ENCODE measurements at regions not wholly inside any gene's neighbourhood (a gene's known extent, or its start where the extent isn't known, plus 50 kb on each side); places are given as distances from the start of the nearest gene placed in this dataset.

DNA sequence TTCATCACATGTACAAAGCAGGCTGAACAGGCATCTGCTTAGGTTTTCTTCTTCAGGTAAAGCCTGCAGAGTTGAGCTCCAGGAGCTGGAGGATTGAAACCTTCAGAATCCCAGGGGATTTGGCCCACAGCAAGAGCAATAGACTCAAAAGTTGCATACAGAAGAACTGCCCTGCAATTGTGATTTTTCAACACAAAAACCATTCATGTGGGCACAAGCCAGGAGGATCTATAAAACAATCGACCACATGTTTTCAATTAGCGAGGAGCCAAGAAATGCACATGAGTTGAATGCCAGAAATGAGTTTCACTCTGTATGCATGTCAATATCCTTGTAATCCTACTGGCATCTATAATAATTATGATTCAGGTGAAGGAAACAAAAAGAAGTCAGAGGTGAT, 576.4 kb downstream of the HDGFL1 start:
- no peak for DNase-seq (ENCODE audit: low spot score)

GRCh38 chr6:23154159-23154558, 584.8 kb downstream of the HDGFL1 start:
- no peak for DNase-seq (ENCODE audit: low spot score)

GRCh38 chr6:23170049-23170448, 600.7 kb downstream of the HDGFL1 start:
- DNase-seq (ENCODE audit: low spot score) = no peak

DNA sequence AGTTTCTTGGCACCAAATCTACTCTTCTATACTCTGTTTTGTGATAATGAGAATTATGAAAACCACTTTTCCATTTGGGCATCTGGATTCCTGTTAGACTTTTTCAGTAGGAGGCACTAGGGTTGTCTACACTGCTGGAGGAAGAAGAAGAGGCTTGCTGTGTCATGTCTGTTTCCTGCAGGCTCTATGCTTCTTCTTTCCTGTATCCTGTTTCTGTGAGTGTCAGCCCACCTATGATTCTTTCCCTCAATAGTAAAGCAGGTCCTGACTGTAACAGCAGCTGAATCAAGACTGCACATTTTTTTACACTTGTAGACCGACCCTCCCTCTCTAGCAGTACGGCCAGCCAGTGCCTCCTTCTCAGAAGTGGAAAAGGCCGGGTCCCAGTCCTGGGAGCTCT, 603.9 kb downstream of the HDGFL1 start:
- DNase-seq (ENCODE audit: low spot score) = no peak

- peak; percentile 15 for DNase-seq (ENCODE audit: low spot score)
These were observed 605.5 kb downstream of the HDGFL1 start for GRCh38 chr6:23174781-23175361.

- DNase-seq (ENCODE audit: low spot score) = no peak
These were observed 606.0 kb downstream of the HDGFL1 start for GRCh38 chr6:23175391-23175790.

- DNase-seq (ENCODE audit: low spot score) = no peak
These were observed 607.1 kb downstream of the HDGFL1 start for GRCh38 chr6:23176471-23176870.

- no peak for DNase-seq (ENCODE audit: low spot score)
These were observed 607.5 kb downstream of the HDGFL1 start for GRCh38 chr6:23176883-23177282.

DNA sequence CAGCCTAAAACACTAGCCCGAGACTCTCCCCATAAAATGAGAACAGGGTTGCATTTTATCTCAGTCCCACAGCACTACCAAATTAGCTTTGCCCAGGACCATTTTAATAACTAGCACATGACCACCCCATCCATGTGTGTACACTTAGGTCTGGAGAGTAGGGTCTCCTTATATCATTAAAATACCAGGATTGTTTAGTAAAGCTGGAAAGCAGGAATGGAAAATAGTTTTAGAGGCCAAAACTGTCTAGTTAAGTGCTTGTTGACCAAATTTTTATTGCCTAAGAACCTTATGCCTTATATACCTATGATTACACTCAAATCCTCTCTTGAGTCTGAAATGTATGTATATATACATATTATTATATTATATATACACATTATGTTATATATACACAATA, 608.4 kb downstream of the HDGFL1 start:
- no peak for DNase-seq (ENCODE audit: low spot score)

GRCh38 chr6:23179994-23180393, 610.6 kb downstream of the HDGFL1 start:
- no peak for DNase-seq (ENCODE audit: low spot score)

DNA sequence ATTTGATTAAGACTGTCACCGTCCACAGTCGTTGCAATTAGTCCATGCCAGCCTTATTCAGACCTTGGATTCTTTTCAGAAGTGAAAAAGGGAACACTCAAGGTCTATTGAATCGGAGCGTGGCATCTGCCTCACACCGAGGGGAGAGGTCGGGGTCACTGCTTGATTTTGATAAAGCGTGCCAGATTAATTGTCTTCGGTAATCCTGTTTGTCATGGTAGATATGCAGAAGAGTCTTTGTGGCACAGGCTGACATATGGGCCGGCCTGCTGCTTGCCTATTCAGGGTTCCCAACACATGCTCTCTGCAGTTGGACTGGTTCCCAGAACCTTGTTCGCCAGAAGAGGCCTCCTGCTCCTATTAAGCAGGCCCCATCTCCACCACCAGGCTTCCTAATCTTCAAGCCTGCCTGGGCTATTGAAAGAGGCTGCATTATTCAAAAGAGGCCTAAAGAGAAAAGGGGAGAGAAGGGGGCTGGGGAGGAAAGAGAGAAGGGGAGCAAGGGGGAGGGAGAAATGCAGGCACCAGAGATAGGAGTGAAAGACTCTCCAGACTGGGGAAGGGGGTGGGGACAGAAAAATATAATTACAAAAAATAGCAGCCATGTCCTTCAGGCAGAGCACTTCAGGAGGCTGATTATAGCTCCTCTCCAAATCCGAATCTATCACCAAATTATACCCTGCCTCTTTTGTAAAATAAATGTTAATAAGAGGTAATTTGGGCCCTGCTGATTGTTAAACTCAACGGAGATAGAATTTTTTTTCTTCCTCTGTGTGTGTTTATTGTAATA, 611.3 kb downstream of the HDGFL1 start:
- DNase-seq (ENCODE audit: low spot score) = no peak

- no peak for DNase-seq (ENCODE audit: low spot score)
These were observed 612.2 kb downstream of the HDGFL1 start for GRCh38 chr6:23181356-23182110.

- no peak for DNase-seq (ENCODE audit: low spot score)
These were observed 614.5 kb downstream of the HDGFL1 start for GRCh38 chr6:23183846-23184245.

- no peak for DNase-seq (ENCODE audit: low spot score)
These were observed 615.0 kb downstream of the HDGFL1 start for GRCh38 chr6:23184351-23184750.

DNA sequence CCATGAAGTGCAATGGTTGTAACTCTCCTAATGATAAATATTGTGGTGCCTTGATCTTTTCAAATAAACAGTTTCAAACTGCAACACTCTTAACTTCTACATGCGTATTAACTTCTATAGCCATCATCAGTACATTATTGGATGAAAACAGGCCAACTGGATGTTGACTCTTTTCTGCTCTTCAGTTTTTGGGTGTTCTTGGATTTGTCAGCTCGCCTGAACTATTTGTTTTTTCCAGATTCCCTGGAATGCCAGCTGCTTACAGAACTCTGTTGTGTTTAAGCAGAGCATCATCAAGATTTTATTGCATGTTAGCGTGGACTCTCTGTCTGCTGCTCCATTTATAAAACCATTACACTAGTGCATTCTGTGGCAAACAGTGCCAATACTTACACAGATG, 626.1 kb downstream of the HDGFL1 start:
- no peak for DNase-seq (ENCODE audit: low spot score)

GRCh38 chr6:23199541-23199940, 630.2 kb downstream of the HDGFL1 start:
- no peak for DNase-seq (ENCODE audit: low spot score)

GRCh38 chr6:23200946-23201345, 631.6 kb downstream of the HDGFL1 start:
- DNase-seq (ENCODE audit: low spot score) = no peak

- DNase-seq (ENCODE audit: low spot score) = no peak
These were observed 632.8 kb downstream of the HDGFL1 start for GRCh38 chr6:23202207-23202606.

DNA sequence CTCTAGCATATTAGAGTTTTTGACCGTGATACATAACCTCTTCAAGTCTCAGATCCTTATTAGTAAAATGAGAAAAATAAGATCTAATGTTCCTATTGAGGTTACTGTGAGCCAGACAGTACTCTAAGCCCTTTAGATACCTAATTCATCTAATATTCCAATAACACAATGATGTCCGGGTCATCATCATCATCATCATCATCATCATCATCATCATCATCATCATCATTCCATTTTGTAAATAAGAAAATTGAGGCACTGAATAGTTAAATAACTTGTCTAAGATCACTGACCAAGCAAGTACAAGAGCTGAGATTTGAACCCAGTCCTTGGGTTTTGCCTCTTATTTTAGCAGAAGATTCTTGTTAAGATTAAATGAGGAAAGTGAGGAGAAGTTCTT, 643.0 kb downstream of the HDGFL1 start:
- DNase-seq (ENCODE audit: low spot score) = no peak

DNA sequence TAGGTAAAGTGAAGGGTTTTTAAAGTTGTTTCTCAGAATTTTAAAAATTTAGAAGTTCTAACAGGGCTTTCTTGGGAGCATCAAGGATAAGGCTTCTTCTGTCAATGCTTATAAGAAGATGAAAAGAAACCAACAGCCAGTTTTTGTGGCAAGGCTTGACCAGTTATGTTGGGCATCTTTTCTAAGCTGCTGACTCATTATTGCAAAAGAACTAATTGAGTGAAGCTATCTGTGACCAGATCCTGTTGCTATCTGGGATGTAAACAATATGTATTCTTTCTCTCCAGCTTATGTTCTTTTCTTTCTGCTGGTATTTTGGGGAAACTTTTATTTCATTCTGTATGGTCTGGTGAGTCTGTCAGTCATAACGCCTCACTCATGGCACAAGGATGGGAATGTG, 643.8 kb downstream of the HDGFL1 start:
- DNase-seq (ENCODE audit: low spot score) = no peak

DNA sequence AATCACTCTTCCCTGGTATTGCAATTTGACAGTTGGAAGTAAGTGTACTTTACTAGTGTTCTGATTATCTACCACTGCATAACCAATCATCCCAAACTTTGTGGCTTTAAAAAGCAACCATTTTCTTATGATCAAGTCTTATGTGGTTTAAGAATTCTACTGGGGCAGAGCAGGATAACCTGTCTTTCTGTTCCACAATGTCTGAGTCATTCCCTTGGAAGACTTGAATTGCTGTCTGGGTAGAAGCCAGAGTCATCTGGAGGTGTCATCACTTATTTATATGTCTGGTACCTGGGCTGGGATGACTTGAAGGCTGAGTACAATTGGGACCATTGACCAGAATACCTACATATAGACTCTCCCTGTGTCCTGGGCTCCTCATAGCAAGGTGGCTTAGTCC, 644.3 kb downstream of the HDGFL1 start:
- no peak for DNase-seq (ENCODE audit: low spot score)

DNA sequence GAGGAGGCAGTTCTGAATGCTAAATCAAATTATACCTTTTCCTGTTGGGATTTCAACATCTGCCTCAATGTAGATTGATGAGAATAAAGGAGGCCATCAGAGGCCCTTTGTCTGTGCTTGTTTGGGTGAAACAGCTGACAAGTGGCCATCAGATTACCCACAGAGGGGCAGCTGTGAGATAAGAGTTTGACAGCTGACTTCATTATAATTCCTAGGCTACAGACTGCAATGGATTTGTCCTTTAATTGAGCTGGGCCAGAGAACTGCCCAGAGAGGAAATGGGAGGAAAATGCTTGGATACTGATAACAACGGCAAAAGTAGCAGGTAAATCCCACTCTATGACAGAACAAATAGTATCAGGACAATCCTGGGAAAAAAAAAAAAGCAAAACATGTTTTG, 649.4 kb downstream of the HDGFL1 start:
- DNase-seq (ENCODE audit: low spot score) = no peak

GRCh38 chr6:23222724-23223123, 653.4 kb downstream of the HDGFL1 start:
- DNase-seq (ENCODE audit: low spot score) = no peak

All from LoVo (cell line).